G401 (cell line): ENCODE measurements at regions not wholly inside any gene's neighbourhood (a gene's known extent, or its start where the extent isn't known, plus 50 kb on each side); places are given as distances from the start of the nearest gene placed in this dataset.

ENCODE experiments used
- DNase-seq: peaks from one replicate; pipeline ENCODE4 v3.0.0-alpha.2; 2015; ENCODE audit warnings: low spot score
- in situ Hi-C: cut with HindIII; loops from 2 replicates; pipeline ENCODE4 v1.10.0; 2016; ENCODE audit warnings: low sequenced_read_pairs, mixed read lengths

GRCh38 chr7:35747611-35748010, 52.7 kb upstream of the HERPUD2 start:
- DNase-seq = peak; percentile 58
- in situ Hi-C loops = no loop called here

- in situ Hi-C loops = no loop called here
- no peak for DNase-seq
These were observed 52.5 kb upstream of the SEPTIN7 start for GRCh38 chr7:35748371-35748770.

GRCh38 chr7:35749556-35749955, 51.3 kb upstream of the SEPTIN7 start:
- no peak for DNase-seq
- in situ Hi-C loops = no loop called here
